Neural crest cell (in vitro differentiated cells): ENCODE measurements at regions not wholly inside any gene's neighbourhood (a gene's known extent, or its start where the extent isn't known, plus 50 kb on each side); places are given as distances from the start of the nearest gene placed in this dataset.

Experiments
- DNase-seq: peaks from one replicate; pipeline ENCODE4 v3.0.0; 2021; ENCODE audit warnings: low read depth, mixed read lengths, low spot score
- H3K27ac Mint-ChIP-seq: one replicate; pipeline ENCODE4 v1.8.0; 2021; ENCODE audit warnings: mild to moderate bottlenecking, mixed read lengths; ENCODE audit not compliant: unreplicated experiment
- H3K27me3 Mint-ChIP-seq: 2 replicates; pipeline ENCODE4 v1.8.0; 2021; ENCODE audit warnings: low read depth, mild to moderate bottlenecking, mixed read lengths
- H3K36me3 Mint-ChIP-seq: 2 replicates; pipeline ENCODE4 v1.8.0; 2021; ENCODE audit warnings: low read depth, mild to moderate bottlenecking, mixed read lengths
- H3K4me1 Mint-ChIP-seq: 2 replicates; pipeline ENCODE4 v1.8.0; 2021; ENCODE audit warnings: mixed read lengths
- H3K4me3 Mint-ChIP-seq: one replicate; pipeline ENCODE4 v1.8.0; 2021; ENCODE audit warnings: mild to moderate bottlenecking, mixed read lengths
- H3K9me3 Mint-ChIP-seq: 2 replicates; pipeline ENCODE4 v1.8.0; 2021; ENCODE audit warnings: mixed read lengths
- CTCF ChIP-seq: fragments of 200-600 bp; sonication (generic); conservative IDR thresholded peaks from 2 replicates; pipeline ENCODE4 v1.5.0; 2021; ENCODE audit warnings: antibody characterized with exemption, mild to moderate bottlenecking

- Mint-ChIP-seq H3K4me3 (no peak overlapping the region), H3K9me3 (no peaks in the 10 kb centered on the region), H3K4me1 (peaks cover 5% of the 10 kb centered on the region), H3K36me3 (no peaks in the 10 kb centered on the region), H3K27me3 (no peaks in the 10 kb centered on the region), H3K27ac (no peak overlapping the region)
- TF ChIP-seq CTCF = no peak
- no peak for DNase-seq
Measured at GRCh38 chr6:81564470-81565068, 187.9 kb downstream of the TENT5A start.

GRCh38 chr6:81562169-81562568 is 190.3 kb downstream of the TENT5A start:
- no peak overlapping the region for H3K27ac Mint-ChIP-seq
- H3K27me3 Mint-ChIP-seq = no peaks in the 10 kb centered on the region
- no peaks in the 10 kb centered on the region for H3K9me3 Mint-ChIP-seq
- no peak overlapping the region for H3K4me3 Mint-ChIP-seq
- DNase-seq = no peak
- TF ChIP-seq CTCF = no peak
- H3K36me3 Mint-ChIP-seq = no peaks in the 10 kb centered on the region
- peaks cover 5% of the 10 kb centered on the region for H3K4me1 Mint-ChIP-seq

- Mint-ChIP-seq H3K36me3 (no peaks in the 10 kb centered on the region), H3K27ac (no peak overlapping the region), H3K4me1 (peaks cover 5% of the 10 kb centered on the region), H3K27me3 (no peaks in the 10 kb centered on the region), H3K9me3 (no peaks in the 10 kb centered on the region), H3K4me3 (no peak overlapping the region)
- TF ChIP-seq CTCF = no peak
- DNase-seq = no peak
Measured at GRCh38 chr6:81561731-81562130, 190.8 kb downstream of the TENT5A start.

DNA sequence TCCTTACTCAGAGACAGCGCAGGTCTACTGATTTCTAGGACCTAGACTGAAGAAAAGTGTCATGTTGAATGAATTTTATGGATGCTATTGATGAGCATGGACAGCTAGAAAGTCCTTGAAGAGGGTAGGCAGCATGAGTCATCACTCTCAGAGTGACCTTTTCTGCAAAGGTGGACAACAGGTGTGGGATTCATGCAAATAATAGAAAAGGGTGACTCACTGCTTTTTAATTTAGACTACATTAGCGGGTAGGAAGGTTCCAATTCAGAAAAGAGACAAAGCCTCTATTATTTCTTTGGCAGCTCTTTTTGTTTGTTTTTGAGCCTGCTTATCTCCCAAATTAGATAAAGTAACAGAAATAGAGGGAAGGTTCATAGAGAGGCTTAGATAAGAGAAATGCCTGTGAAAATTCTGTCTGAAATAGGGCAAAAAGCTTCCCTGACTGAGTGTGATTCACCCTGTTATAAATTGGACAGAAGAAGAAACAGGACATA is 191.4 kb downstream of the TENT5A start:
- Mint-ChIP-seq H3K27me3 (no peaks in the 10 kb centered on the region), H3K9me3 (no peaks in the 10 kb centered on the region), H3K4me3 (no peak overlapping the region), H3K36me3 (no peaks in the 10 kb centered on the region), H3K4me1 (peaks cover 5% of the 10 kb centered on the region), H3K27ac (no peak overlapping the region)
- no peak for DNase-seq
- TF ChIP-seq CTCF = no peak

DNA sequence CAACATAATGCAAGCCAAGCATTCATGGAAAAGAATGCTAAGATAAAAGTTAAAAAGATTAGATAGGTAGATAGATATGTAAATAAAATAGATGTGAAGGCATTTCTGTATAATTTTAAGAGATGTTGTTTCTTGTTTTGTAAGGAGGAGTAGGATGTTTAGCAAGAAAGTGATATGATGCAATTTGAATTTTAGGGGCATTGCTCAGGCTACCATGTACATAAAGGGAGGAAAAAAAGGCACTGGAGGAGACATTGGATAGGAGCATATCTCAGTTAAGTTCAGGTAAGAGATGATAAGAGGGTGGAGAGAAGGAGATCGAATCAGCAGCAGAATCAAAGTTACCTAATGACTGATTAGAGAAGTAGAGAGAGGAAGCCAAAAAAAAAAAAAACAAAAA is 194.7 kb downstream of the TENT5A start:
- no peak for DNase-seq
- H3K36me3 Mint-ChIP-seq = no peaks in the 10 kb centered on the region

More for the DNA sequence above, 194.7 kb downstream of the TENT5A start:
- TF ChIP-seq CTCF = no peak
- Mint-ChIP-seq H3K9me3 (no peaks in the 10 kb centered on the region), H3K4me3 (no peak overlapping the region), H3K4me1 (peaks cover 5% of the 10 kb centered on the region), H3K27ac (no peak overlapping the region), H3K27me3 (no peaks in the 10 kb centered on the region)
